Right lobe of liver (tissue), 6 donors: ENCODE measurements at regions not wholly inside any gene's neighbourhood (a gene's known extent, or its start where the extent isn't known, plus 50 kb on each side); places are given as distances from the start of the nearest gene placed in this dataset.

ENCODE experiments used
- ATAC-seq, 4 donors: fragments of 200-7000 bp; cut with Tn5 transposase; one replicate each; pipeline ENCODE4 v1.9.1; 2020; ENCODE audit warnings: mild to moderate bottlenecking in 4 of 4, moderate library complexity in 4 of 4
- DNase-seq, 3 donors: peaks; one replicate each; pipeline ENCODE4 v3.0.0-alpha.2; 2020
- H3K27ac ChIP-seq, 3 donors: fragments of 200-600 bp; one replicate each; pipeline ENCODE4 v1.8.0; 2022
- H3K27me3 ChIP-seq, 2 donors: fragments of 200-600 bp; one replicate each; pipeline ENCODE4 v1.8.0; 2022
- H3K36me3 ChIP-seq, 4 donors: fragments of 200-600 bp; sonication (generic) in 1 of 4; one replicate each; pipeline versions ENCODE4 v1.5.1 to v1.8.0; 2017 to 2022; ENCODE audit warnings: control low read depth in 1 of 4
- H3K4me1 ChIP-seq, 4 donors: fragments of 200-600 bp; sonication (generic) in 1 of 4; one replicate each; pipeline versions ENCODE4 v1.5.1 to v1.8.0; 2017 to 2022; ENCODE audit warnings: control low read depth in 1 of 4
- H3K4me3 ChIP-seq, 3 donors: fragments of 200-600 bp; one replicate each; pipeline ENCODE4 v1.8.0; 2022
- H3K9me3 ChIP-seq, 4 donors: fragments of 200-600 bp; sonication (generic) in 1 of 4; one replicate each; pipeline versions ENCODE4 v1.5.1 to v1.8.0; 2017 to 2022; ENCODE audit warnings: control low read depth in 1 of 4
- CTCF ChIP-seq, 4 donors: fragments of 200-600 bp in 3 of 4; fragments of 450-650 bp in 1 of 4; IDR thresholded peaks; one replicate each; pipeline versions ENCODE4 v1.5.1 to v1.8.0; 2016 to 2022; ENCODE audit warnings: antibody characterized with exemption in 4 of 4, mild to moderate bottlenecking in 2 of 4
- POLR2A ChIP-seq: fragments of 450-650 bp; IDR thresholded peaks from one replicate; pipeline ENCODE4 v1.6.1; 2017; ENCODE audit warnings: antibody characterized with exemption, mild to moderate bottlenecking
- WGBS: methylation state at CpG from one replicate; pipeline ENCODE4 v1.1.6; 2018; ENCODE audit warnings: low coverage, low lambda C conversion rate; ENCODE audit not compliant: insufficient coverage; ENCODE audit errors: missing lambda C conversion rate; 5-methylcytosine and 5-hydroxymethylcytosine counted together
- intact Hi-C, 2 donors: fragments of 100-400 bp; cut with DNase I; formaldehyde crosslinking; loops; one replicate each; pipeline versions ENCODE4 v1.11.2 to v1.14.1; 2022
- donor health status: DM: no; HTN: yes; CAD: no.
- donor health status: DM: no; HTN: no; CAD: no.
- donor health status: DM: no; HTN: no; CAD: no.
- donor health status: DM: no; HTN: yes; CAD: no.
- donor health status: DM: no; HTN: yes; CAD: no.

- 68% methylated on average over 5 of the region's 6 CpGs for WGBS
- Histone ChIP-seq H3K27ac (no peak overlapping the region), H3K4me1 (no peaks in the 10 kb centered on the region), H3K36me3 (no peaks in the 10 kb centered on the region), H3K4me3 (no peak overlapping the region), H3K9me3 (no peaks in the 10 kb centered on the region), H3K27me3 (no peaks in the 10 kb centered on the region)
- no peak for TF ChIP-seq POLR2A
- no peak for TF ChIP-seq CTCF (IDR thresholded peaks at IDR 0.05)
- DNase-seq = no peak
- intact Hi-C loops = no loop called here
- no peak for ATAC-seq
Observed at GRCh38 chr2:221705185-221705877, 133.2 kb upstream of the EPHA4 start.

- H3K36me3 ChIP-seq = no peaks in the 10 kb centered on the region
- H3K27ac ChIP-seq = no peak overlapping the region
- H3K4me1 ChIP-seq = no peaks in the 10 kb centered on the region
- 69% methylated on average over 8 of the region's 8 CpGs for WGBS
- H3K27me3 ChIP-seq = no peaks in the 10 kb centered on the region
- intact Hi-C loops = no loop called here
- TF ChIP-seq POLR2A (no peak), CTCF (IDR thresholded peaks at IDR 0.05) (no peak)
- no peak overlapping the region for H3K4me3 ChIP-seq
- DNase-seq (no peak), ATAC-seq (no peak)
- H3K9me3 ChIP-seq = no peaks in the 10 kb centered on the region
Observed at GRCh38 chr2:221704442-221704841, 132.3 kb upstream of the EPHA4 start.

- ATAC-seq = no peak
- Histone ChIP-seq H3K9me3 (no peaks in the 10 kb centered on the region), H3K4me1 (no peaks in the 10 kb centered on the region), H3K36me3 (no peaks in the 10 kb centered on the region), H3K27me3 (no peaks in the 10 kb centered on the region), H3K27ac (no peak overlapping the region), H3K4me3 (no peak overlapping the region)
- intact Hi-C loops = no loop called here
- whole genome bisulfite sequencing = 74% methylated on average over 2 of the region's 2 CpGs
- DNase-seq = no peak
- TF ChIP-seq POLR2A = no peak
- no peak for TF ChIP-seq CTCF (IDR thresholded peaks at IDR 0.05)
Observed at GRCh38 chr2:221693365-221693764, 121.3 kb upstream of the EPHA4 start.

GRCh38 chr2:221691571-221691970, 119.5 kb upstream of the EPHA4 start:
- intact Hi-C loops = no loop called here
- H3K9me3 ChIP-seq = no peaks in the 10 kb centered on the region

More at GRCh38 chr2:221691571-221691970, 119.5 kb upstream of the EPHA4 start:
- no peak for TF ChIP-seq CTCF (IDR thresholded peaks at IDR 0.05)
- TF ChIP-seq POLR2A = no peak
- Histone ChIP-seq H3K4me3 (no peak overlapping the region), H3K4me1 (no peaks in the 10 kb centered on the region), H3K27me3 (no peaks in the 10 kb centered on the region), H3K36me3 (no peaks in the 10 kb centered on the region), H3K27ac (no peak overlapping the region)
- WGBS = 54% methylated on average over 1 of the region's 1 CpG
- DNase-seq = no peak
- ATAC-seq = no peak
